ENCODE measurements at regions not wholly inside any gene's neighbourhood (a gene's known extent, or its start where the extent isn't known, plus 50 kb on each side); places are given as distances from the start of the nearest gene placed in this dataset.
"Not testable (repeated sequence)": the region's sequence is repeated elsewhere in the genome, so short reads cannot be mapped to it uniquely, and the experiment has no call there.

GRCh38 chr9:85322592-85322991 lies 419.2 kb downstream of the AGTPBP1 start:
- ATAC-seq (ENCODE audit: insufficient number of reproducible peaks, low FRiP score, low read depth) (no peak), DNase-seq (ENCODE audit: low spot score) (no peak)
- H3K27ac ChIP-seq: no peak overlapping the region
- no peaks in the 10 kb centered on the region for H3K9me3 ChIP-seq
- H3K36me3 ChIP-seq: no peaks in the 10 kb centered on the region
- H3K4me3 ChIP-seq: no peak overlapping the region
- TF ChIP-seq CTCF (IDR thresholded peaks at IDR 0.05): no peak
- no peaks in the 10 kb centered on the region for H3K27me3 ChIP-seq (replicated peaks; ENCODE audit: insufficient read depth)
- H3K4me1 ChIP-seq (ENCODE audit: control insufficient read depth in 1 of 2, low read depth in 2 of 2): no peaks in the 10 kb centered on the region

GRCh38 chr9:85321561-85321960 lies 420.2 kb downstream of the AGTPBP1 start:
- Histone ChIP-seq H3K4me1 (ENCODE audit: control insufficient read depth in 1 of 2, low read depth in 2 of 2) (no peaks in the 10 kb centered on the region), H3K9me3 (no peaks in the 10 kb centered on the region), H3K27ac (no peak overlapping the region), H3K36me3 (no peaks in the 10 kb centered on the region), H3K4me3 (no peak overlapping the region), H3K27me3 (replicated peaks; ENCODE audit: insufficient read depth) (no peaks in the 10 kb centered on the region)
- no peak for TF ChIP-seq CTCF (IDR thresholded peaks at IDR 0.05)
- ATAC-seq (ENCODE audit: insufficient number of reproducible peaks, low FRiP score, low read depth) (no peak), DNase-seq (ENCODE audit: low spot score) (no peak)

GRCh38 chr9:85319936-85320656 lies 421.7 kb downstream of the AGTPBP1 start:
- TF ChIP-seq CTCF (IDR thresholded peaks at IDR 0.05): no peak
- no peaks in the 10 kb centered on the region for H3K36me3 ChIP-seq
- no peaks in the 10 kb centered on the region for H3K9me3 ChIP-seq
- ATAC-seq (ENCODE audit: insufficient number of reproducible peaks, low FRiP score, low read depth): no peak
- no peaks in the 10 kb centered on the region for H3K4me1 ChIP-seq (ENCODE audit: control insufficient read depth in 1 of 2, low read depth in 2 of 2)
- H3K27ac ChIP-seq: no peak overlapping the region
- no peak overlapping the region for H3K4me3 ChIP-seq
- no peak for DNase-seq (ENCODE audit: low spot score)
- H3K27me3 ChIP-seq (replicated peaks; ENCODE audit: insufficient read depth): no peaks in the 10 kb centered on the region

- H3K4me3 ChIP-seq; H3K9me3 ChIP-seq; ATAC-seq (ENCODE audit: insufficient number of reproducible peaks, low FRiP score, low read depth); H3K4me1 ChIP-seq (ENCODE audit: control insufficient read depth in 1 of 2, low read depth in 2 of 2); DNase-seq (ENCODE audit: low spot score); H3K27ac ChIP-seq; H3K27me3 ChIP-seq (replicated peaks; ENCODE audit: insufficient read depth); H3K36me3 ChIP-seq: not testable (repeated sequence)
Observed at GRCh38 chr9:85315535-85315934, 426.2 kb downstream of the AGTPBP1 start.

- DNase-seq (ENCODE audit: low spot score) (no peak), ATAC-seq (ENCODE audit: insufficient number of reproducible peaks, low FRiP score, low read depth) (no peak)
- no peak overlapping the region for H3K4me3 ChIP-seq
- no peaks in the 10 kb centered on the region for H3K4me1 ChIP-seq (ENCODE audit: control insufficient read depth in 1 of 2, low read depth in 2 of 2)
- no peak overlapping the region for H3K27ac ChIP-seq
- TF ChIP-seq CTCF (IDR thresholded peaks at IDR 0.05): no peak
- no peaks in the 10 kb centered on the region for H3K9me3 ChIP-seq
- no peaks in the 10 kb centered on the region for H3K36me3 ChIP-seq
- H3K27me3 ChIP-seq (replicated peaks; ENCODE audit: insufficient read depth): no peaks in the 10 kb centered on the region
Observed at GRCh38 chr9:85310573-85310972, 431.2 kb downstream of the AGTPBP1 start.

GRCh38 chr9:85303757-85304134 lies 438.0 kb downstream of the AGTPBP1 start:
- H3K9me3 ChIP-seq: no peaks in the 10 kb centered on the region
- ATAC-seq (ENCODE audit: insufficient number of reproducible peaks, low FRiP score, low read depth) (no peak), DNase-seq (ENCODE audit: low spot score) (no peak)
- TF ChIP-seq CTCF (IDR thresholded peaks at IDR 0.05): no peak
- H3K4me3 ChIP-seq: no peak overlapping the region
- H3K36me3 ChIP-seq: no peaks in the 10 kb centered on the region
- no peaks in the 10 kb centered on the region for H3K4me1 ChIP-seq (ENCODE audit: control insufficient read depth in 1 of 2, low read depth in 2 of 2)
- H3K27ac ChIP-seq: no peak overlapping the region
- H3K27me3 ChIP-seq (replicated peaks; ENCODE audit: insufficient read depth): no peaks in the 10 kb centered on the region
